ENCODE measurements at regions not wholly inside any gene's neighbourhood (a gene's known extent, or its start where the extent isn't known, plus 50 kb on each side); places are given as distances from the start of the nearest gene placed in this dataset.
"Not testable (repeated sequence)": the region's sequence is repeated elsewhere in the genome, so short reads cannot be mapped to it uniquely, and the experiment has no call there.

DNA sequence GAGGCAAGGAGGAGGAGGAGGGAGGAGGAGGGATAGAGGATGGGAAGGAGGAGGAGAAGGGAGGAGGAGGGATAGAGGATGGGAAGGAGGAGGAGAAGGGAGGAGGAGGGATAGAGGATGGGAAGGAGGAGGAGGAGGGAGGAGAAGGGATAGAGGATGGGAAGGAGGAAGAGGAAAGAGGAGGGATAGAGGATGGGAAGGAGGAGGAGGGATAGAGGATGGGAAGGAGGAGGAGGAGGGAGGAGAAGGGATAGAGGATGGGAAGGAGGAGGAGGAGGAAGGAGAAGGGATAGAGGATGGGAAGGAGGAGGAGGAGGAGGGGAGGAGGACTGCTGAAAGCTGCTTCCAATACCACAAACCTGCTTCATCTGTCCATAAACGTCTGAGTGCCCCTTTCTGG, 1070.5 kb downstream of the BRD1 start:
- not testable (repeated sequence) for TF ChIP-seq CTCF, EP300 (IDR thresholded peaks at IDR 0.05)
